ENCODE measurements at regions not wholly inside any gene's neighbourhood (a gene's known extent, or its start where the extent isn't known, plus 50 kb on each side); places are given as distances from the start of the nearest gene placed in this dataset.

DNA sequence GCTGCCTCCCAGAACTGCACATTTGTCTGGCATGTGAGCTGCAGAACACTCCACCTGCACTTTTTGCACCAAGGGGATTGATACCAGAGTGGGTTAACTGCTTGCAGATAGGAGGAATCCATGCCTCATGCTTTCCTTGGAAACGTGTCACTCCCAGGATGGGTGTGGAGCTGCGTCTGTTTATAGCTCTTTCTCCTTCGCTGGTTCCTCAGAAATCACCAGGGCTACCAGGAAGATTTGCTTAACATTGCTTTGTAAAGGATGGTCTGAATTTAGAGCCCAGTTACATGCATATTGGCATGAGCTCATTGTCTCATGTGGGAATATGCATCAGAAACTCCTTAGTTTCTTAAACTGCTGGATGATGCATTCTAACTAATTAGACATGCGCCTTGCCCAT is 234.6 kb downstream of the GADD45G start:
- Histone ChIP-seq H3K4me1 (ENCODE audit: insufficient read depth, insufficient read length) (peaks cover 12% of the 10 kb centered on the region), H3K4me3 (ENCODE audit: insufficient read length, low read depth) (no peak overlapping the region), H3K9ac (ENCODE audit: insufficient read length, low read depth) (no peak overlapping the region), H3K36me3 (ENCODE audit: insufficient read depth, insufficient read length, low read length) (no peaks in the 10 kb centered on the region), H3K27me3 (ENCODE audit: insufficient read depth, insufficient read length) (peaks cover 3% of the 10 kb centered on the region), H3K9me3 (ENCODE audit: insufficient read depth, low read length) (no peaks in the 10 kb centered on the region)
- no peak for TF ChIP-seq ZNF274 (IDR thresholded peaks at IDR 0.05; ENCODE audit: low read depth, low read length)
- TF ChIP-seq SUZ12 (IDR thresholded peaks at IDR 0.05; ENCODE audit: extremely low read depth, insufficient read depth, insufficient read length) = no peak
- no peak for TF ChIP-seq YY1 (IDR thresholded peaks at IDR 0.05; ENCODE audit: insufficient read depth, insufficient read length)
- DNase-seq (ENCODE audit: low read depth, low spot score) = no peak

DNA sequence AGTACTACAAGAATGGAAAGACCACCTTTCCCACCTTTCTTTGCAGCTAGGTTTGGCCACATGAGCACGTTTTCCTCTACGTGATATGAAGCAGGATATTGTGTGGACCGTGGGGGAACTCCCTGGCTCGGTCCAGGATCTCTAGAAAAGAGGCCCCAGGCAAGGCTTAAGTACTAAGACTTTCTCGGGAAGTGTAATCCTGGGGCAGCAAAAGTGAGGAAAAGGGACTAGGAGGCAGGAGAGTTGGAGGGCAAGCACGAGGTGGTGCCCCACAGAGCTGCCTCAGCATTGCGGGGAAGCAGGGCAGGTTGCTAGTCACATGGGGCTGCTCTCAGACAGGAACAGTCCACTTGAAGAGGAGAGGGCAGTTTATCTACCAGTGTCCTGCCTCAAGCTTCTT is 235.1 kb downstream of the GADD45G start:
- H3K9ac ChIP-seq (ENCODE audit: insufficient read length, low read depth) = no peak overlapping the region
- no peak for DNase-seq (ENCODE audit: low read depth, low spot score)
- no peak overlapping the region for H3K4me3 ChIP-seq (ENCODE audit: insufficient read length, low read depth)
- no peaks in the 10 kb centered on the region for H3K9me3 ChIP-seq (ENCODE audit: insufficient read depth, low read length)
- peaks cover 3% of the 10 kb centered on the region for H3K27me3 ChIP-seq (ENCODE audit: insufficient read depth, insufficient read length)
- TF ChIP-seq ZNF274 (IDR thresholded peaks at IDR 0.05; ENCODE audit: low read depth, low read length) = no peak
- no peak for TF ChIP-seq YY1 (IDR thresholded peaks at IDR 0.05; ENCODE audit: insufficient read depth, insufficient read length)
- TF ChIP-seq SUZ12 (IDR thresholded peaks at IDR 0.05; ENCODE audit: extremely low read depth, insufficient read depth, insufficient read length) = no peak
- H3K36me3 ChIP-seq (ENCODE audit: insufficient read depth, insufficient read length, low read length) = no peaks in the 10 kb centered on the region
- H3K4me1 ChIP-seq (ENCODE audit: insufficient read depth, insufficient read length) = peaks cover 12% of the 10 kb centered on the region

- no peak overlapping the region for H3K4me3 ChIP-seq (ENCODE audit: insufficient read length, low read depth)
- no peak for TF ChIP-seq SUZ12 (IDR thresholded peaks at IDR 0.05; ENCODE audit: extremely low read depth, insufficient read depth, insufficient read length)
- TF ChIP-seq ZNF274 (IDR thresholded peaks at IDR 0.05; ENCODE audit: low read depth, low read length) = no peak
- no peak for TF ChIP-seq YY1 (IDR thresholded peaks at IDR 0.05; ENCODE audit: insufficient read depth, insufficient read length)
- H3K27me3 ChIP-seq (ENCODE audit: insufficient read depth, insufficient read length) = peaks cover 3% of the 10 kb centered on the region
- H3K9me3 ChIP-seq (ENCODE audit: insufficient read depth, low read length) = no peaks in the 10 kb centered on the region
- no peak for DNase-seq (ENCODE audit: low read depth, low spot score)
- H3K36me3 ChIP-seq (ENCODE audit: insufficient read depth, insufficient read length, low read length) = no peaks in the 10 kb centered on the region
- H3K4me1 ChIP-seq (ENCODE audit: insufficient read depth, insufficient read length) = peaks cover 12% of the 10 kb centered on the region
- H3K9ac ChIP-seq (ENCODE audit: insufficient read length, low read depth) = no peak overlapping the region
Measured at GRCh38 chr9:89841456-89841855, 236.6 kb downstream of the GADD45G start.

DNA sequence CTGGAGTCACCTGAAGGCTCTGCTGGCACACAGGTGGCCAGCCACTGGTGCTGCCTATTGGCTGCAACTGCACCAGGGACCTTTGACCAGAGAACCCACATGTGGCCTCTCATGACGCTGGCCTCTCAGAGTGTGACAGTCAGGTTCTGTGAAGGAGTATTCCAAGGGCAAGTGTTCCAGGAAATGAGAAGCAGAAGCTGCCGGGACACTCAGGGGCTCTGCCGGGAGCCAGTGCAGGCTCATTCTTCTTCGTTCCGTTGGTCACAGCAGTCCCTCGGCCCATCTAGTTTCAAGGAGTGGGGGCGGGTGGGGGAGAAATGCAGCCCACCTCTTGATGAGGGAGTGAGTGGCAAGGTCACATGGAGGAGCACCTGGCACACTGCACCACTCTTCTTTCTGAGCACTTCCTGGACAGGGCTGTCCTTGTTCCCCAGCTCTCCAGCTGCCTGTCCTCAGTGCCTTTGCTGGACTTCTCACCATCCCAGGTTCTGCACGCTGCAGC is 237.5 kb downstream of the GADD45G start:
- Histone ChIP-seq H3K27me3 (ENCODE audit: insufficient read depth, insufficient read length) (peaks cover 3% of the 10 kb centered on the region), H3K36me3 (ENCODE audit: insufficient read depth, insufficient read length, low read length) (no peaks in the 10 kb centered on the region), H3K9me3 (ENCODE audit: insufficient read depth, low read length) (no peaks in the 10 kb centered on the region), H3K9ac (ENCODE audit: insufficient read length, low read depth) (no peak overlapping the region), H3K4me3 (ENCODE audit: insufficient read length, low read depth) (no peak overlapping the region), H3K4me1 (ENCODE audit: insufficient read depth, insufficient read length) (peaks cover 12% of the 10 kb centered on the region)
- no peak for DNase-seq (ENCODE audit: low read depth, low spot score)
- TF ChIP-seq SUZ12 (IDR thresholded peaks at IDR 0.05; ENCODE audit: extremely low read depth, insufficient read depth, insufficient read length) (no peak), YY1 (IDR thresholded peaks at IDR 0.05; ENCODE audit: insufficient read depth, insufficient read length) (no peak), ZNF274 (IDR thresholded peaks at IDR 0.05; ENCODE audit: low read depth, low read length) (no peak)

DNA sequence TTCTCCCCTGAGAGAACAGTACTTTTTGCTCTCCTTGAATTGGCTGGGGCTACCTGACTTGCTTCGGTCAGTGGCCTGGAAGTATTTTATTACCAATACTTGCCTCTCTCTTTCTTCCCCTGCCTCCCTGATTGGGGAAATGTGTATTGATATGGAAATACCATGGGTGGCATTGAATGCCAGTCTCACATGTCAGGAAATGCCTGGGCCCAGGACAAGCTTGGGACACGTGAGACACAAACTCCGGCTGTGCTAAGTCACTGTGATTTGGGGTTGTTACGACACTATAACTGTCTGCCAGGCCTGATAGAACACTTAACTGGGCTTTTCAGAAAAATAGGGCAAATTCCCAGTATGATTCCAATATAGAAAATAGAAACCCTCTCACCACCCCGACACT is 238.3 kb downstream of the GADD45G start:
- Histone ChIP-seq H3K9ac (ENCODE audit: insufficient read length, low read depth) (no peak overlapping the region), H3K9me3 (ENCODE audit: insufficient read depth, low read length) (no peaks in the 10 kb centered on the region), H3K27me3 (ENCODE audit: insufficient read depth, insufficient read length) (peaks cover 3% of the 10 kb centered on the region), H3K4me3 (ENCODE audit: insufficient read length, low read depth) (no peak overlapping the region), H3K36me3 (ENCODE audit: insufficient read depth, insufficient read length, low read length) (no peaks in the 10 kb centered on the region), H3K4me1 (ENCODE audit: insufficient read depth, insufficient read length) (peaks cover 7% of the 10 kb centered on the region)
- no peak for TF ChIP-seq YY1 (IDR thresholded peaks at IDR 0.05; ENCODE audit: insufficient read depth, insufficient read length)
- TF ChIP-seq SUZ12 (IDR thresholded peaks at IDR 0.05; ENCODE audit: extremely low read depth, insufficient read depth, insufficient read length) = no peak
- no peak for DNase-seq (ENCODE audit: low read depth, low spot score)

DNA sequence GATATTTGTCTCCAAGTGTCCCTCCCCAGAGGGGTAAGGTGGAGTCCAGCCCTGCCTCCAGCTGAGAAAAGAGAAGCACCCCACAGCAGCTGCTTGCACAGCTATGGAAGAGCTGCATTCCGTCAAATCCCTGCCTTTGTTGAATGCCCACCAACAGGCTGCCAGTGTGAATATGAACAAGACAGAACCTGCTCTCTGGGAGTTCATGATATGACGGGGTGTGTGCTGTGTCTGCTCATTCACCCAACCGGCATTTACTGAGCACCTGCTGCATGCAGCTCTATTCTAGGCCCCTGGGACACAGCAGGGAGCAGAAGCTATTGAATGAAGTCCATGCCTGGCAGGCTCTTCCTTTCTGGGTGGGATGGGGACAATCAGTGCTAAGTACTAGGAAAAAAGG is 238.8 kb downstream of the GADD45G start:
- no peak overlapping the region for H3K4me3 ChIP-seq (ENCODE audit: insufficient read length, low read depth)
- TF ChIP-seq YY1 (IDR thresholded peaks at IDR 0.05; ENCODE audit: insufficient read depth, insufficient read length) = no peak
- no peak for TF ChIP-seq SUZ12 (IDR thresholded peaks at IDR 0.05; ENCODE audit: extremely low read depth, insufficient read depth, insufficient read length)
- no peak for TF ChIP-seq ZNF274 (IDR thresholded peaks at IDR 0.05; ENCODE audit: low read depth, low read length)
- no peak for DNase-seq (ENCODE audit: low read depth, low spot score)
- H3K9me3 ChIP-seq (ENCODE audit: insufficient read depth, low read length) = no peaks in the 10 kb centered on the region
- peaks cover 3% of the 10 kb centered on the region for H3K27me3 ChIP-seq (ENCODE audit: insufficient read depth, insufficient read length)
- peaks cover 7% of the 10 kb centered on the region for H3K4me1 ChIP-seq (ENCODE audit: insufficient read depth, insufficient read length)
- no peaks in the 10 kb centered on the region for H3K36me3 ChIP-seq (ENCODE audit: insufficient read depth, insufficient read length, low read length)
- no peak overlapping the region for H3K9ac ChIP-seq (ENCODE audit: insufficient read length, low read depth)

DNA sequence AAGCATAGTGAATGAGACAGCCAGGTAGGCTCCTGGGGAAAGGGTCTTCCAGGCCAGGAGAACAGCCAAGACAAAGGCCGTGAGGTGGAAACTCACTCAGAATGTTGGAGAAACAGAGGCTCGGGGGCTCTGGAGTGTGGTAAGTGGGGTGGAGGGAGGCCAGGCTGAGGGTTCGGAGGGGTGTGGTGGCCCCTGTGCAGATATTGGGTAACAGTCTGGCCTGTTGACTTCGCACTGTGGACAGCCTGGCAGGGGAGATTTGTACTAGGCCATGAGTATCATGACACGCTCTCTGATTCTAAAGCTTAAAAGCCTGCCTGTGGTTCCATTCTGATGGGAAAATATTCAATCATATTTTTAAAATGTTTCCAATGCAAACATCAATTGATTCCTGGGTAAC is 239.3 kb downstream of the GADD45G start:
- TF ChIP-seq ZNF274 (IDR thresholded peaks at IDR 0.05; ENCODE audit: low read depth, low read length) (no peak), YY1 (IDR thresholded peaks at IDR 0.05; ENCODE audit: insufficient read depth, insufficient read length) (no peak), SUZ12 (IDR thresholded peaks at IDR 0.05; ENCODE audit: extremely low read depth, insufficient read depth, insufficient read length) (no peak)

More for the DNA sequence above, 239.3 kb downstream of the GADD45G start:
- no peak for DNase-seq (ENCODE audit: low read depth, low spot score)
- Histone ChIP-seq H3K9me3 (ENCODE audit: insufficient read depth, low read length) (no peaks in the 10 kb centered on the region), H3K9ac (ENCODE audit: insufficient read length, low read depth) (no peak overlapping the region), H3K4me3 (ENCODE audit: insufficient read length, low read depth) (no peak overlapping the region), H3K27me3 (ENCODE audit: insufficient read depth, insufficient read length) (peaks cover 3% of the 10 kb centered on the region), H3K36me3 (ENCODE audit: insufficient read depth, insufficient read length, low read length) (no peaks in the 10 kb centered on the region), H3K4me1 (ENCODE audit: insufficient read depth, insufficient read length) (peaks cover 7% of the 10 kb centered on the region)
